ENCODE measurements at regions not wholly inside any gene's neighbourhood (a gene's known extent, or its start where the extent isn't known, plus 50 kb on each side); places are given as distances from the start of the nearest gene placed in this dataset.

- H3K18ac ChIP-seq (ENCODE audit: low read depth, low read length) = no peak overlapping the region
- BruUV-seq (replicated peaks) = no TSS peak
- intact Hi-C loops (cut with micrococcal nuclease) = no loop called here
- H3K27ac ChIP-seq (ENCODE audit: insufficient read depth, low read length) = no peak overlapping the region
- WGBS, 2 experiments (ENCODE audit: extremely low coverage in 2 of 2, insufficient read length in 1 of 2) = no CpG with 5 or more reads among the region's 1 CpG
- no peak overlapping the region for H2AFZ ChIP-seq (replicated peaks; ENCODE audit: low read length, poor library complexity)
- no peak overlapping the region for H2BK20ac ChIP-seq (ENCODE audit: low read depth, low read length)
- H3K4me2 ChIP-seq (ENCODE audit: low read depth, low read length) = no peak overlapping the region
- no peak overlapping the region for H2BK5ac ChIP-seq (ENCODE audit: low read depth, low read length, poor library complexity, severe bottlenecking)
- H2AK9ac ChIP-seq (replicated peaks; ENCODE audit: low read depth, low read length, poor library complexity) = no peak overlapping the region
- H3K4me3 ChIP-seq (ENCODE audit: insufficient read depth, low read depth, low read length) = no peak overlapping the region
- no peaks in the 10 kb centered on the region for H3K9me3 ChIP-seq (ENCODE audit: control insufficient read depth, insufficient read depth, low read length)
- no peak overlapping the region for H2BK15ac ChIP-seq (ENCODE audit: low read depth, low read length)
- H4K8ac ChIP-seq (ENCODE audit: low read depth in 2 of 2, low read length in 2 of 2) = no peak overlapping the region
- ATAC-seq (ENCODE audit: low read depth) (no peak), DNase-seq (no peak)
- H3K4me1 ChIP-seq (ENCODE audit: control insufficient read depth, insufficient read depth, low read length) = no peaks in the 10 kb centered on the region; the same call in 1 of the 2 replicates
- H3K23ac ChIP-seq (ENCODE audit: low read depth, low read length) = no peak overlapping the region
- no peak overlapping the region for H4K91ac ChIP-seq (ENCODE audit: insufficient read depth, low read depth, low read length)
- no peak overlapping the region for H3K4ac ChIP-seq (ENCODE audit: low read depth, low read length)
- ChIA-PET POLR2A (ENCODE audit: unreplicated experiment) (no interaction called here), CTCF (no interaction called here)
- in situ Hi-C loops (cut with MboI; ENCODE audit: low sequenced_read_pairs) = no loop called here
- TF ChIP-seq RFX5 (IDR thresholded peaks at IDR 0.05; ENCODE audit: low read depth, low read length) = no peak
- TF ChIP-seq MAZ (IDR thresholded peaks at IDR 0.05; ENCODE audit: borderline replicate concordance, low read depth, low read length) = no peak
- TF ChIP-seq FOS (IDR thresholded peaks at IDR 0.05; ENCODE audit: low read depth, low read length) = no peak
- no peak for TF ChIP-seq ELK1 (IDR thresholded peaks at IDR 0.05; ENCODE audit: borderline replicate concordance, low read depth, low read length)
- no peak for TF ChIP-seq CHD1 (IDR thresholded peaks at IDR 0.05; ENCODE audit: low read depth, low read length)
- TF ChIP-seq BHLHE40 (IDR thresholded peaks at IDR 0.05; ENCODE audit: low read depth, low read length) = no peak
- TF ChIP-seq NFE2L2 (IDR thresholded peaks at IDR 0.05; ENCODE audit: low read depth, low read length) = no peak
- no peak for TF ChIP-seq SMC3 (IDR thresholded peaks at IDR 0.05; ENCODE audit: low read depth, low read length)
- TF ChIP-seq RAD21 (IDR thresholded peaks at IDR 0.05; ENCODE audit: low read length) = no peak
- no peak for TF ChIP-seq MXI1 (IDR thresholded peaks at IDR 0.05; ENCODE audit: borderline replicate concordance, low read depth, low read length)
- TF ChIP-seq RCOR1 (IDR thresholded peaks at IDR 0.05; ENCODE audit: insufficient replicate concordance, low read length) = no peak
- no peak for TF ChIP-seq CTCF (conservative IDR thresholded peaks at IDR 0.05; ENCODE audit: low read depth, low read length)
- no peak for TF ChIP-seq POLR2A (IDR thresholded peaks at IDR 0.05; ENCODE audit: low read depth, low read length)
- TF ChIP-seq MAFK (IDR thresholded peaks at IDR 0.05; ENCODE audit: low read depth, low read length) = no peak
- no peak for TF ChIP-seq USF2 (IDR thresholded peaks at IDR 0.05; ENCODE audit: low read depth, low read length)
- no peak for TF ChIP-seq CEBPB (IDR thresholded peaks at IDR 0.05; ENCODE audit: low read depth, low read length)
- no peak overlapping the region for H2BK120ac ChIP-seq (ENCODE audit: low read depth, low read length)
- no peak overlapping the region for H2AK5ac ChIP-seq (ENCODE audit: low read depth, low read length)
- no peak overlapping the region for H3K56ac ChIP-seq (ENCODE audit: extremely low read depth, insufficient read depth, low read length)
- H3K27me3 ChIP-seq (ENCODE audit: control insufficient read depth, insufficient read depth, low read length) = no peaks in the 10 kb centered on the region
- no peak overlapping the region for H3K14ac ChIP-seq (replicated peaks; ENCODE audit: low read depth, low read length)
- no peaks in the 10 kb centered on the region for H3K9me1 ChIP-seq (ENCODE audit: insufficient read depth, low read length)
- dilution Hi-C loops (cut with HindIII; ENCODE audit: low sequenced_read_pairs, unreplicated experiment) = no loop called here
- no peaks in the 10 kb centered on the region for H4K20me1 ChIP-seq (ENCODE audit: insufficient read depth, low read length)
- H3K9ac ChIP-seq (ENCODE audit: low read depth, low read length) = no peak overlapping the region
- no peaks in the 10 kb centered on the region for H3K79me1 ChIP-seq (ENCODE audit: low read depth in 1 of 2, low read length in 2 of 2)
- H3K36me3 ChIP-seq (ENCODE audit: control insufficient read depth, insufficient read depth, low read length) = no peaks in the 10 kb centered on the region
- no peak overlapping the region for H4K5ac ChIP-seq (ENCODE audit: low read depth, low read length)
These were observed 268.6 kb downstream of the SLC6A15 start for GRCh38 chr12:84643993-84644392.

Data from IMR-90 (cell line).